GM19468 (cell line): ENCODE measurements at regions not wholly inside any gene's neighbourhood (a gene's known extent, or its start where the extent isn't known, plus 50 kb on each side); places are given as distances from the start of the nearest gene placed in this dataset.

Source experiments
- ATAC-seq: cut with Tn5 transposase; IDR thresholded peaks from one replicate; pipeline ENCODE4 v1.9.1; 2021; ENCODE audit warnings: mild to moderate bottlenecking, moderate library complexity, moderate number of reproducible peaks; ENCODE audit not compliant: unreplicated experiment; ENCODE audit errors: extremely low read depth

DNA sequence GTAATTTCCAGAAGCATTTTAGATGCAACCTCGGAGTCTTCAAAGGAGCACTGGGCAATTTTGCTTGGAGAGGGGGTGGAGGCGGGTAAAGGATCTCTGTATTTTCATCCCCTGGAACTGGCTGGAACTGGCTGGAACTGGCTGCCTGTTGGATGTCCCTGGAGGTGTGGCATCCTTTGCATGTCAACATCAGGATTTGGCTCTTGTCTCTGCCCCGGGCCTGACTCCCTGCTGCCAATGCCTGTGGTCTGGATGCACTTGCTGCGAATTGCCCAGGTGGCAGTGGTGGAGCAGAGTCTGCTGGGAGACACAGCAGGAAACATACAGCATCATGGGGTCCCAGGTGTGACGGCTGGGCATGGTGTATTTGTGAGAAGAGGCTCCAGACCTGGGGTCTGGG, 391.3 kb downstream of the GADD45G start:
- no peak for ATAC-seq

DNA sequence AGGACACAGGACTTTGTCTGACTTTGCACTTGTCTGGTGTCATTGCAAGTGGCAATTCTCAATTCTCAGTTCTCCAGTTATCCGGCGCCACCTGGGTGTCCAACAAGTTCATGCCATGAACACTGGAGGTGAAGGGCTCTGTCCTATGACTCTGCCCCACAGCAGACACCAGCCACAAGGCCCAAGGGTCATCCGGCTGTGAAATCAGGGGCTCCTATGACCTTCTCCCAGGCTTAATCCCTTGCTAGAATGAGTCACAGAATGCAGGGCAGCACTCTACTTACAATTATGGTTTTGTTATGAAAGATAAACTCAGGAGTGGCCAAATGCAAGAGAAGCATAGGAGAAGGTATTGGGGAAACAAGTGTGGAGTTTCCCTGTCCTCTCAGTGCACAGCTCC, 392.0 kb downstream of the GADD45G start:
- no peak for ATAC-seq

DNA sequence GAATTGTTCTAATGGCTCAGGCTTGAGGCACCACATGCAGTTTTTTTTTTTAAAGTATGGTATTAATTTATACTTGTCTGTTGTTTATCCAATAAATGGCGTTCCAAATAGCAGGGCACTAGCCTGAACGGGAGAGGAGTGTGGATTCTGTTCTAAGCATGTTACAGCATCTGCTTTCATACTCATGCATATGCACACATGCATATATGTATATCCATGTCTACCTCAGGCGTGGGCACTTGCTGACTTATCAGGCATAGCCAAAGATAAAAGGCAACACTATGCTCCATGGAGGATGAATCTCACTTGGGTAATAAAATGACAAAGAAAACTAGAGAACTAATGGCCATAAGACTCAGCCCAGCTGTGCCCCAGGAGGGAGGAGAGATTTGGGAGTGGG, 393.8 kb downstream of the GADD45G start:
- no peak for ATAC-seq

DNA sequence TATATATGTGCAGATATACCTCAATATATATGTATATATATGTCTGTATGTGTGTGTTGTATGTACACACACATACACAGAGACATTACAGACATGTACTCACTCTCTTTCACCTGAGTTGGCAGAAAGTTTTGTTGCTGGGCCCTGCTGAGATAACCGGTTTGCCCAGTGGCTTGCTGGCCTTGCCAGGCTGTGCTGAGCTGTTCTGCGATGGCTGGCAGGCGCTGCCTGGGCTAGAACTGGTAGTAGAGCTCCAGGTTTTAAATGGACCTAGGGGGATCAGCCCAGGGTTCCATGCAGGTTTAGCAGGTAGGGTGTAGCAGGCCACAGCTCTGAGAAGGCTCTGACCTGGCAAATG, 394.3 kb downstream of the GADD45G start:
- ATAC-seq: no peak

DNA sequence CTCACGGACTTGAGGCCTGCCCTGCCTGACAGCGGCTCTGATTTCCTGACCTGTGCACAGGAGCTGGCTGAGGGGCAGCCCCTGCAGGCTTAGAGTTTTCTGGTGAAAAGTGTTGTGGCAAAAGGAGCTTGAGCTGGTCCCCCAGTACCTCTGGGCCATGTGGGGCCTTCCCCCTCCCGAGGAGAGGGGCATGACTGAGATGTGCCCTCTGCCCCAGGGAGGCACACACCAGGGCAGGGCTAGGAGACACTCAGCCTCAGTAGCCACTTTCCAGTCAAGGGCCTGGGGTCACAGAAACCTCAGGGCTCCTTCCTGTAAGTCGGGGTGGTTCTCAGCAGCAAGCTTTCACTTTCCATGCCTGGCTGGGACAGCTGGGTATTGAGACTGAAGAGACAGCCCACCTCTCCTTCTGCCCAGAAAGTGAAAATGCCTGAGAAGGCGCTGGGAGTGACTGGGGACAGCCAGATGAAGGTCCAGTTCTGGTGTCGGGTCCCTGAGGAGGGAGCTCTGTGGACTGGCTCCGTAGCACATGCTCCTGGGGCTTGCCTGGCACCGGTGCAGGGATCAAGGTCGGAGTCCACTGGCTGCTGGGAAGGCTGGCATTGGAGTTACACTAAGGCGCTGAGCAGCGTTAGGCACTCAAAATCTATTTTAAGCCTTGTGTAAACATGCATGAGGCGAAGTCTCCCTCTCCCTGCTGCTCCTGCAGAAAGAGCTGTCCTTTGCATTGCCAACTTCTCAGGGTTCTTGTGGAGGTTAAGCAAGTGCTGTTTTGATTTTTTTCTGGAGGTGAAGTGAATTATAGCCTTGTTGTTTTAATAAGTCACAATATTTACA, 394.9 kb downstream of the GADD45G start:
- ATAC-seq: peak; percentile 81

DNA sequence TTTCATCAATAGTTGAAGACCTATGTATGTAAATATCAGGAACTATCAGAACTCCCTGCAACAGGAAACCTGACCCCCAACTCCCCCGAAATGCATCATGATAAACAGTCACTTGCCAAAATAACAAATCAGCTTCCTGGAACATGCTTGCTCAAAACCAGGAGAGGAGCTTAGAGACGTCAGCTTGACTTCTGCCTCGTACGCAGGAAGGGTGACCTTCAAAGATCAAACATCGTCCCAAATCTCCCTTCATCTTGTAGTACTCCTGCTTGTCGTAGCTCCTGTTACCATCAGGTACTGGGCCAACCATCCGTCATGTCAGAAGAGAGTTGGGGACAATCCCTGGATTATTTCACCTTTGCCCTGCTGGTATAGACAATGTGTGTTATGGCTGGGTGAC, 396.1 kb downstream of the GADD45G start:
- no peak for ATAC-seq

DNA sequence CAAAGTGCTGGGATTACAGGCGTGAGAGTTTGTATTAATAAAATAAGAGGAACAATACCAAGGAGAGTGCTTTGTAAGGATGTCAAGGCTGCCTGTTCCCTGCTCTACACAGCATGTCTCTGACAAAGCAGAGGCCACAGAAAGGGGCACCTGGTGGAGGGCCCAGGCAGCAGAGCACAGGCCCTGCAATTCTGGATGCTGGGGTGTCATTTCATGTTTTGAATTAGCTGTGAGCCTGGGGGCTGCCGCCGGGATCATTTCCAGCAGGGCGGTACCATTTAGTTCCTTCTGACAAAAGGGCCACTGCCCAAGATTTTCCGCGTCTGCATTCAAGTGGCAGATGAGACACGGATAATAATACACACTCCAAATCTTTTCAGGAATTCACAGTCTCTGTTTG, 396.9 kb downstream of the GADD45G start:
- ATAC-seq: no peak

DNA sequence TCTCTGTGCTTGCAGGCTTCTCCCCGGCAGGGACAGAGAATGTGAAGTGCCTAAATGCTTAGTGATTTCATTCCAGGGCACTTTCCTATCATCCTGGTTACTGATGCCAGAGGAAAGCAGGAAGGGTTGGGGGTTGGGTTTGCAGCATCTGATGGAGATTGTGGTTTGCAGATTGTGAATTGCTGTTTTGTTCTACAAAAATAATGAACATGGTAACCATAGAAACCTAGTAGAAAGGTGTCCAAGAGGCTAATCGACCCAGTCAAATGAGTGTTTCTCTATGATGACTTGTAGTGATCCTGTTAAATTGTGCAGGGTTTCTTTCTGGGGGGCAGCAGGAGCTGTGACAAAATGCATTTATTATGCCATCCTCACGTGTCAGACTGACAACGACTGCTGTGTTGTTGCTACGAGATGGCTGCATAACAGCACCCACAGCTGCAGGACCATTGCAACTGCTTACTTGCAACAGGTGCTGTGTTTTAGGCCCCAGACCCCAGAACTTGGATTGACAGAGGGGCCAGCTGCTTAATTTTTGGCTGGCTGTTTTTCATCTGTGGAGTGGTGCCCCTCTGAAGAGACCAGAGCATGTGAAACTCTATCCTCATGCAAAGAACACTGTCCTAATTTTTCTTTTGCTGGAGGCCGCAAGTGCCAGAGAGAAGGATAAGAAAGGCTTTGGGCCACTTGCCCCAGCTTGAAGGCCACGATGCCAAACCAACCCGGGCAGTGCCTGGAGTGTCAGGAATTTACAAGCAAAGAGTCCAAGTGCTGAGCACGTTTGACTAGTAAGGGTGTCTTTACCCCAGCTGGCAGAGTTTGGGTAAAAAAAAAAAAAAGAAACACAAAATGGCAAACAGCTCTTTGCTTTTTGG, 397.8 kb downstream of the GADD45G start:
- no peak for ATAC-seq

DNA sequence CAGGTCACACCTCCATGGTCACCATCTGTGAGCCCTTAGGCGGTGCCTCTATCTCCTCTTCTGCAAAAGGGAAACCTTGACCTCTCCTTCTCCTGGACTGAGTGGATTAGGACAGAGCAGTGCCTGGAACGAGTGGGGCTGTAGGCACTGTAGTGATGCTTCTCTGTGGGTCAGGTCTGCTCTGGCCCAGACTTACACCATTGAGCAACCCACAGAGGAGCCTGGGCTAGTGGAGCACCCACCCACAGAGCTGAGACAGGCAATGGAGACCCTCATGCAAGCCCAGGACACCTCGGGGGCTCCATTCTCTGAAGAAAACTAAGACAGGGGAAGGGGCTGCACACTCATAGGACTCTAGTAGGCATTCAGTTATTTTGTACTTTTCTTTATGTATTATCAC, 400.6 kb downstream of the GADD45G start:
- no peak for ATAC-seq

DNA sequence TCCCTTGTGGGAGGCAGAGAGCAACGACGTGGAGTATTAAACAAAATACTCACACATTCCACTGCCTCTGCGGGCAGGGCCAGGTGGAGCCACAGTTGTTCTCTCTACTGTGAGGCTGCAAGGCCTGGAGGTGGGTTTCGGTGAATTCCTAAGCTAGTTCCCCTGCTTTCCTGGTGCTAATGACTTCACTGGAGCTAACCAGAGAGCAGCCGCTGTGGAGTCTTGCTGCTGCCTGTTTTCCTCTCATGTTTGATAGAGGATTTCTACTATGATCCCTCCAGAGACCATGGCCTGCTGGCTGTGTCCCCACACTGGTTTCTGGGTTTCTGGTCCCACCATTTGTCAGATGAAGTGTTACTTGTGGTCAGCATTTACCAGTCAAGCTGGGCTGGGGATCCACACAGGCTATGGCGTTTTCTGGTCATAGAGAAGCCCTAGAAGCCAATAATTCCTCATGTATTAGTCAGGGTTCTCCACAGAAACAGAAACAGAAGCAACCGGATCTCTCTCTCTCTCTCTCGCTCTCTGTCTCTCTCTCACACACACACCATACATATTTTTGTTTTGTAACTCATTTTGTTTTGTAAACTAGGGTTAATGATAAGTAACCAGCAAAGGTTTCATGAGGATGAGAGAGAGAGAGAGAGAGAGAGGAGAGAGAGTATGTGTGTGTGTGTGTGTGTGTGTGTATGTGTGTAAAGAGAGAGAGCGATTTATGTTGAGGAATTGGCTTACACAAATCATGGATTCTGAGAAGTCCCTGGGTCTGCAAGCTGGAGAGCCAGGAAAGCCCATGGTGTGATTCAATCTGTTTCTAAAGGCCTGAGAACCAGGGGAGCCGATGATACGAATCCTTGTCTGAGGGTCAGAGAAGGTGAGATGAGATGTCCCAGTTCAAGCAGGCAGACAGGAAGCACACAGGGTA, 403.0 kb downstream of the GADD45G start:
- ATAC-seq: no peak

DNA sequence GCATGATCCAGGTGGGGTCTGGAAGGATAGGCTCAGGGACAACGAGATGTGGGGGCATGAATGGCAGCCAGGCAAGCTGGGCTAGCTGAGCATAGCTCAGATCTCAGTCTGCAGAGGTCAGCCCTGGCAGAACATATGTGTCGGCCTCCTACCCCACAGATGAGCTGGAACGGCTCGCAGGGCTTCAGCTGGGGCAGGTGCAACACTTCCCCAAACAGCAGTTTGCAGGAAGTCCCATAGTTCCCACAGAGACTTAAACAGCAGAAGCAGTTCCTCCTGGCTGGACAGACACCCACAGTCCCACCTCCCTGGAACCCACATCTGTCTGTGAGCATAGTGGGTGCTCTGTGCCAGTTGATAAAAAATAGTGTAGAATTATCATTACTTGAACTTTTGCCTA, 404.6 kb downstream of the GADD45G start:
- ATAC-seq: no peak

DNA sequence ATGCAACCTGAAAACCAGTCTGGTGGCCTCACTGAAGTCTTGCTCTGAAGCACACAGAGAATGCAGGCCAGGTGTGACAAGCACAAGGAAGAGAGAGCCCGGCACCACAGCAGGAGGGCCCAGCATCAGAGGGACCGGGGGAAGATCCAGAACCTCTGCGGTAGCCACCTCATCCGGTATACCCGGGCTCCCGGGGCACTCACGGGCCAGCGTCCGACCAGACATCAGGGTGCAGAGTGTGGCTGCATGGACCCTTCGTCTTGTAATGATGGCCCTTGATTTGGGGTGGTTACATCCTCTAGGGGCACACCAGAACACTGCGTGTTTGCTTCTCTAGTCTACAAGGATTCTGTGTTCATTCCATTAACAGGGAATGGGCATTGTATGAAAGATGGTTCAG, 406.0 kb downstream of the GADD45G start:
- no peak for ATAC-seq

DNA sequence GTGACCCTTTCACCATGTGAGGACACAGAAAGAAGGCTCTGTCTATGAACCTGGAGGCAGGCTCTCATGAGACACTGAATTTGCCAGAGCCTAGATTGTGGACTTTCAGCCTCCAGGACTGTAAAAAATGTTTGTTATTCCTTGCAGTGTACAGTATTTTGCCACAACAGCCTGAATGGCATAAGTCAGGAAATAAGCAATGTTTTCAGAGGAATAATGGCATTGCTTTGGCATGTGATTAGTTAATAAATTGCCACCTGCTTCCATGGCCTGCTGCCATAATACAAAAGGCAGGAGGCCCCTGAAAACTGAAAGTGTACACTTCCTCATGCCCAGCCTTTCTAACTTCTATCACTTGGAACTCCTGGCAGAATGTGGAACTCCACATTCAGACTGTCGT, 408.1 kb downstream of the GADD45G start:
- no peak for ATAC-seq

DNA sequence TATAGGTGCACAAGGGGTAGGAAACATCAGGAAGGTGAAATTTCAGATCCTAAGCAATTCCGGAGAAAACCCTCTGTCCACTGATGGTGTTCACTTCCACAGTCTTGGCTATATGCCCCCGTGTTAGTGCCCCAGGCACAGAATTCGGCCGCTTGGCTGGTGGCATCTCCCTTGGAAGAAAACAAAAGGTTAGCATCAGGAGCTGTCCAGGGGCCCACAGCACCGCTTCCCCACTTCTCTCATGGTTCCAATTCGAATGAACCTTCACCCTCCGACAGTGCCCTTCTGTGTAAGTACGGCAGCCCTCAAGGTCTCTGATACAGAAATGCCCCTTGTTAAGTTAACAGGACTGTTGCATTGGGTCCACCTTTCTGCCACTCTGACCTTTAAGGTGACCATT, 409.0 kb downstream of the GADD45G start:
- no peak for ATAC-seq

DNA sequence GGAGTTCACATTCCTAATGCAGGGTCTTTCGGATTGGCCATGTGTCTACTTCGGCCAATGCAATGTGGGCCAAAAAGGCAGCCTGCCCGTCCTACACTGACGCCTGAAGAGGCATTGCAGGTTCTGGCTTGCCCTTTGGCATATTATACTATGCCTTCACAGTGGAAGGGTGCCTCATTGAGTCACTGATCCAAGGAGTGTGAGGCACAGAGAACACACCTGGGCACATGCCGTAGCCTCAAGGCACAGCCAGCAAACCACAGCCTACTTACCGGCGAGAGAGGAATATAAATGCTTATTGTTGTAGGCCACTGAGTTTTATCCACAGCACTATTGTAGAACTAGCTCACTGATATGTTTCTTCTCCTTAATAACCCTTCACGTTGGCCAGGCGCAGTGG, 409.6 kb downstream of the GADD45G start:
- ATAC-seq: no peak

DNA sequence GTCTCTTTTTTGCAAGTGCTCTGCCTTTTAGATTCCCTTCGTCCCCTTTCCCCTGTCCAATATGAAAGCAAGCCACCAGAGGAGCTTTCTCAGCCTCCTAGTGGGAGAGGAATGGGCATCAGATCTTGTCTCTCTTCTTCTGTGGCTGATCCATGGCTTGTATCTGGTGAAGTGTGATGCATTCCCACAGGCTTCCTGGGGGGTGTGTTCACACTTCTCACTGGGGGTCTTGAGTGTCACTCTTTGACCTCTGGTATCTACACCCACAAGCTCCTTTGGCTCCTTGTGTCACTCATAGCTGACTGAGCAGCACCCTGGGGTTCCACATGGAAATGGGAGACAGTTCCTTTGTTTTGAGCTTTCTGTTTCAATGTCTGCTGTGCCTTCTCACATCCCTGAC, 411.5 kb downstream of the GADD45G start:
- no peak for ATAC-seq

DNA sequence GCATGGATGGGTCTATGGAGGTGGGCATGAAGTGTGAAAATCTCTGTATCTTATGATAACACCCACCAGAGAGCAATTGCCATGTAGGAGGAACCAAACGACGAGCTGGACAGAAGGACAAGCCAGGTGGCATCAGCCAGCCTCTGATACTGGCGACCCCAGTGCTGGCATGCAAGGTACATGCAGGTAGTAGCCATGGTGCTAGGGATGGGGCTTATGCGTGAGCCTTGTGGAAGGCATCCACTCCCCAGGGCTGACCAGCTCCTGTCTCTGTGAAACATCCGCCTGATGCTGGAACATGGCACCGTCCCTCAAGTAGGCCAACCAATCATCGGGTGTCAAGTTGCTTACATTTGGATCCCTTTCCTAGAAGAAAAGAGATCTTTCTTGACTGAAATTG, 412.9 kb downstream of the GADD45G start:
- ATAC-seq: no peak

DNA sequence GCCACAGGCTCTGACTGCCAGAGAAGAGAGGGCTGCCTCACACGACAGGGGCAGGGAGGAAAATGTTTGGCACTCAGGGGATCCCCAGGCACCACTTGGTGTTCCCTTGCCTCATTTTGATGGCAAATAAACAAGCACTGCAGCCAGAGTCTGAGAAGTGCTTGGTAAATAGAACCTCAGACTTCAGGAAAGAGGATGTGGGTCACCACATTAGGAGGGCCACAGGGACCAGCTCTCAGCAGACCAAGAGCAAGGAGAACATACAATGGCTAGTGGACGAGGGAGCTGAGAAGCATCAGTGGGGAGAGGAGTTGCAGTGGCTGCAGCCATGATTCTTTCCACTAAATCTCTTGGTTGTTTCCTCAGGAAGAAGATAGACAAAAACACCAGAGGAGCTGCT, 413.9 kb downstream of the GADD45G start:
- ATAC-seq: no peak

DNA sequence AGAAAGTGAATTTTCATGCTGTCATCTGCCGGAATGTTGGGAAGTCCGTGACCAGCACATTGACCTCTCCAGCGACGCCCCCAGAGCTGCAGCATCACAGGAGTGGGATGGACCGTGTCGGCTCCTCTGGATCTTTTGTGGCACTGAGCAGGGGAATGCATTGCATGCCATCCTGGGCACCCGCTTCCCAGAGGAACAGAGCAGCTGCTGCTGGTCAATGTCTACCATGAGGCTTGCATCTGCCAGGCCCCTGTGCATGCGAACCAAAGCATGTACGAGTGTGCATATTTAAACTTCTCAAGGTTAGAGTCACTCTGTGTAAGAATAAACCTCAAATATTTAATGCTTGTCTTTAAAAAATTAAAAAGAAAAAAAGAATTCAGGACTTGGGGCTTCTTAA, 414.8 kb downstream of the GADD45G start:
- no peak for ATAC-seq

DNA sequence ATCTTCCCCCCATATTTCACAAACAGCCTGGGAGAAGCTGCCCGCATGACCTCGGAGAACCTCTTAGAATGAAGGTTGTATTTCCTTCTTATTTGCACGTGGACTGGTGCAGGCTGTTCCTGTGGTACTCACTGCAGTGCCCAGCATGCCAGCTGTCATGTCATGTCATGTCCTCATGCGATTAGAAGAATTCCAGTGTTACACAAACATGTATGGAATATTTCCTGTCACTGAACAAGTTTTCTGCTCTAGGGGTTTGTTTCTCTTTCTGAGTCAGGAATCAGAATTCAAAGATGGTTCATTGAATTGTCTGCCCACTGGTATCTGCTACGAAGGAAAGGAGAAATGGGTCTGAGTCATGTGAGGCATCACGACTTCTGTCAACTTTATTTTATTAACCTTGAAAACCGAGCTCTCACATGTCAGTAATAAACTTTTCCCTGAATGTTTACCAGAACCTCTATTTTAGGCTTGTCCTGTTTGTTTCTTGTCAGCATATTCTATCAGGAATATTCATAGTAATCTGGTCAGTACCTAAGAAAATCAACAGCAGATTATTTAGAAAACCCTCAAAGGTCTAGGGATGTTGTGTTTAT, 415.6 kb downstream of the GADD45G start:
- no peak for ATAC-seq
